ENCODE measurements at regions not wholly inside any gene's neighbourhood (a gene's known extent, or its start where the extent isn't known, plus 50 kb on each side); places are given as distances from the start of the nearest gene placed in this dataset.
"Not testable (repeated sequence)": the region's sequence is repeated elsewhere in the genome, so short reads cannot be mapped to it uniquely, and the experiment has no call there.

DNA sequence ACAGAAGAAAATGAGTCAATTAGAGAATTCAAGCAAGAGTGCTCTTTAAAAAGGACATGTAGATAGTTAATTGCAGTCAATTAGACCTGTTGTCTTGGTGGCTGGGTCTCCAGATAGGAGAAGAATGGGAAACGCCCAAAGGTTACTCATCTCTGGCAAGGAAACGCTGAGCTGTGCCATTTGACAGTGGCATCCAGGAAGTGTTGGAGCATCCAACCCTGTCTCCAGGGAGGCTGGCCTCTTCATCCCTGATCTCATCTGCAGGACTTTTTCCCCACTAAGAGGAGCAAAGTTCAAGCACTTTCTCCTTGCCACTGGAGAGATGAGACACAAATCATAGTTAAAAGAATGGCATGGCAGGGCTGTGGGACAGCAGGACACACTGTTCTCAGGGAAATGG, 111.7 kb upstream of the MSX2 start:
- DNase-seq, result no peak

DNA sequence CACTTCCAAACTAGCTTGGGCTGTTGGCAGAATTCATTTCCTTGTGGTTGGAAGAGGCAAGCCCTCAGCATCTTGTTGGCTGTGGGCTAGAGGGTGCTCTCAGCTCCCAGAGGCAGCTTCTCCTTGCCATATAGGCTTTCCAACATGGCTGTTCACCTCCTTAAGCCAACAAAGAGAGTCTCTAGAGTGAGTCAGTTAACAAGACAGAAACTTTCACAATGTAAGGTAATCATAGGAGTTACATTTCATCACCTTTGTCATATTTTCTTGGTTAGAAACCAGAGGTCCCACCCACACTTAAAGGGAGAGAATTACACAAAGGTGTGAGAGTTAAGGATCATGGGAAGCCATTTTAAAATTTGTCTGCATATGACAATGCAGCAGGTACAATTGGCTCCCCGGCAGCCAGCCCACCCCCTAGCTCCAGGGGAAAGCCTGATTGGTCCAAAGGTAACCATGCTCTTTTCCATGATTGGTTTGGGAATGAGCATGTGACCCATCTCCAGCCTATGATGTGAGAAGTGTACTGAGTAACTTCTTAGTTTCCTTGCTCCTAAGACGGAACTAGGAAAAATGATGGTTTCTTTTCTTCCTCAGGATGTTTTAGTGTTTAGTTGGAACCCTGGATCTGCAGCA, 109.8 kb upstream of the MSX2 start:
- no peak for DNase-seq

DNA sequence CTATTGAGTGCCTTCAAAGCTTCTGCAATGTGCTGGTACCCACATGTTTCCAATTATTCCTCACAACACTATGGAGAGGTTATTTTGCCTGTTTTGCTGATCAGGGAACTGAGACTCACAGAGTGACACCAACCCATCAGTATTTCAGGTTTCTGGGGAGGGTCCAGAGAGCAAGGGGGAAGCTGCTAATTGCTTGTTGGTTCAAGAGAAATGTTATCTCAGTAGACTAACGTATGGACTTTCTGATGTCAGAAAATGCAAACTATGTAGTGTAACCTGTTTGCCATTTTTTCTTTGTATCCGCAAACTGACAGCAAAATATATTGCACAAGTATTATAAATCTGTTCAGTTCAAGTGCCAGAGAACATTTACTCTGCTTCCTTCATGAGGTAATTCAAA, 108.3 kb upstream of the MSX2 start:
- DNase-seq, result no peak

DNA sequence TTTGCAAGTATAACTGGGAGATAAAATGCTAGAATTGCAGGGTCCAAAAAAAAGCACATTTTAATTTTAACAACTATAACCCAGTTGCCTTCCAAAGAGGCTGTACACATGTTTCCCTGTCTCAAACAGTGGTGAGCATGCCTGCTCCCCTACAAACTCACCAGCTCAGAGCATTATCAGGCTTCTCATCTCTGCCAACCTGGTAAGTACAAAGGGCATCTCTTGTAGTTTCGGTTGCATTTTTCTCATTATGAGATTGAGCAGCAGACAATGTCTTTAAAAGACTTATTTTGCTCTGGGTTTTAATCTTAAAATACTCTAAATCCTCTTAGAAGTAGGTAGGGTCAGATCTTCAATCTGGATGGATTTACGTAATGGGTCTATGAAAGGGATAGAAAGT, 107.1 kb upstream of the MSX2 start:
- DNase-seq, result no peak

DNA sequence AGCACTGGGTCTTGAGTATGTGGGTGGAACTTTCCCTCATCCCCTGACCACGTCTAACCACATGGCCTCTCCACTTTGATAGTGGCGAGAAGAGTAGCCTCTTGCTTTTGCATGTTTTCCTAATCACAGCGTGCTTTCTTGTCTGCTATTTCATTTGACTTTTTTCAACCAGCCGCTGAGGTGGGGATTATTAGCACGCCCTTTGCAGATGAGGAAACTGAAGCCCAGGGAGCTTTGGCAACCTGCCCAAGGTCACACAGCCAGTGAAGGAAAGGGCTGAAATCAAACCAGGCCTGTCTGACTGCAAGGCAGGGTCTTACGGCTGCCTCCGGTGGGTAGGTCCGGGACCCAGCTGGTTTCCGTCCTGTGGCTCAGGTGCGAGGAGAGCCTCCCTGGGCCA, 106.5 kb upstream of the MSX2 start:
- DNase-seq, result no peak

DNA sequence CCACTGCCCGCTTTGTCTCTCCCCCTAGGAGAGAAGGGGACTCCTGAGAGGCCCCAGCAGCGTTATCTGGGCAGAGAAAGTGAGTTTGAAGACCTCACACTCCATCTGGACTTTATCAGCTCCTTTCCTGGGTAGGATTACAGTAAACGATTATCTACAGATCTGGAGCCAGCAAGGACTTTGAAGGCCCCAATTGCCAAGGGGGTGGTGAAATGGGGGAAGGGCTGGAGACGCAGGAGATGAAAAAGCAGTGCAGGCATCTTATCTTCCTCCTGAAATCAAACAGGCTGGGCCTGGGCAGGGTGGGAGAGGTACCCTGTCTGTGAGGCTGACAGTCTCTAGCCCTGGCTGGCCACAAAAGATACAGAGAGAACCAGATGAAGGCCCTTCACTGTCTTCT, 105.8 kb upstream of the MSX2 start:
- no peak for DNase-seq

DNA sequence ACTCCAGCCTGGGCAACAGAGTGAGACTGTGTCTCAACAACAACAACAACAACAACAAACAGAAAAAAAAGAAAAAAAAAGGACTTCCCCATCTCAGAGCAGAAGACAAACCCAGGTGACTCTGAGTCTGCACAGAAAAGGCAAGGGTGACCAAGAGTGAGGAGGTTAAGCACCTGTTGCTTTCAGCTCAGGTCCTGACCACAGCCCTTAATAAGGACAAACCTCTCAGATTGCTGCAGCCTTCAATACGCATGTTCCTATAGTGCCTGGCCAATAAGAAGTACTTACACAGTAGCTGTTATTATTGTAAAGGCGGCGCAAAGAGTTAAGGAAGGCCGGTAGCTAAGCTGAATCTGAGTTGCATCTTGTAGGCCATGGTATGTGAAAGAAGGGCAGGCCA, 102.3 kb upstream of the MSX2 start:
- no peak for DNase-seq

DNA sequence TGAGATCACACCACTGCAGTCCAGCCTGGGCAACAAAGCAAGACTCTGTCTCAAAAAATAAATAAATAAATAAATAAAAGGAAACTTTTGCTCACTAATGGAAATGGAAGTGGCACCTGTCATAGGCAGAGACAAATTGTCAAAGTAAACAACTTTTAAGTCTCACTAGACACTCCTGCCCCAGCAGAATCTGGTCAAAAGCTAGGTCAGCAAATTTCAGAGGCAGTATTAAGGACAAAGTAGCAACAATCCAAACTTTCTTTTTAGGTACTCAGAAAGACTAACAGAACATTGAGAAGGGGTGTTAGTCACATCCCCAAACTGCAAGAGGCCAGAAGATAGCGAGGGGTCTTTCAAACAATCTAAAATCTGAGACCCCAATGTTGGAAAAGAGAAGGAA, 101.4 kb upstream of the MSX2 start:
- no peak for DNase-seq

DNA sequence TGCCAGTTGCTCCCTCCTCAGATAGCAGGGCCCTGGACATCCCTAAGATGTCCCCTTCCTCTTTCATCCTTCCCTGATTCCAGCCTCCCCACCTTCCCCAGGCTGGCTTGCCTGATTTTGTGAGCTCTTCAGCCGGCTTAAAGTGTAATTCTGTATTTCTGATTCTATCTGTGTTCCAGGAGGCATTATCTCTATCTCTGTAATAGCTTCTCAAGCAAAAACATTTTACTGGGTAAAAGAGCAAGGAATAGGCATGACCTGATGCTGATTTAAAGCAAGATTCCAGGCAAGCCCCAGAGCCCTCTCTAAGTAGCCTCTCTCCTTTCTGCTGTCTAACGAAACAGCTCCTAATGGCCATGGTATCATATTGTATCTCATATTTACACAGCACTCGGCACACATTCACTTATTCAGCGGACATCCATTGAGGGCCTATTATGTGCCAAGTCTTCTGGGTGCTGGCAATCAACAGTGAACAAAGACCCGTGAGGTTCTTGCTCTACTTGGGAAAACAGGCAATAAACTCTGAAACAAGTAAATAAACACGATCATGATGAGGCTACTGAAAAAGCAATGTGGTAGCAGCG, 100.9 kb upstream of the MSX2 start:
- no peak for DNase-seq

DNA sequence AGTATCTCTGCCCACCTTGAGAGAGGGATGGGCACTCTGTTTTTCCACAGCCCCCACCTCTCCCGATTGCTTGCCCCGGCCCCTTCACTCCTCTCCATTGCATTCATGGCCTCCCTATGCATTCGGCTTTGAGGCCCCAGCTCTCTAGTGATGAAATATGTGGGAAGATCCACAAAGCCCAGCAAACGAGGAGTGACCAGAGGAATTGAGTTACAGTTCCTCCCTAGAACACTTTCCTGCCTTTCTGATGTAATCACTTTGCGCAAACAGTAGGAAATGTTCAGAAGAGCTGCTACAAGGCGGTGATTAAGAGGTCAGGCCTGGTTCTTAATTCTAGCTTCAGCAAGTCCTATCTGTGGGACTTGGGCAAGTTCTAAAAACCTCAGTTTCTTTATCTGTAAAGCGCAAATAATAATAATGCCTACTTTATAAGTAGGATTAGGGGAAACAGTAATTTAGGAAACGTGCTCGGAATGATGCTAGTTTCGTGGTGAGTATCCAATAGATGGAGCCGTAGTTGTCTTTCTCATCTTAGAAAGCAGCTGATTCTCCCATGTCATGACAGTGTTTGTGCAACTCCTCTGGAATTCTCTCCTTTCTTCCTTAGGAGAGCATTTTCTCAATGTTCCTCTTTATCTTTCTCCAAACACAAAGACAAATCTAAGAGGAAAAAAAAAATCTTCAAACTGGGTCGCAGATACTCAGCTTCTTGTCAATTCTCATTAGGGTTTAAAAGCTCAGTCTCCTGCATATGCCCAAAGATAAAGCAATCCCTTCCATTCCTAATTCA, 99.5 kb upstream of the MSX2 start:
- no peak for DNase-seq

DNA sequence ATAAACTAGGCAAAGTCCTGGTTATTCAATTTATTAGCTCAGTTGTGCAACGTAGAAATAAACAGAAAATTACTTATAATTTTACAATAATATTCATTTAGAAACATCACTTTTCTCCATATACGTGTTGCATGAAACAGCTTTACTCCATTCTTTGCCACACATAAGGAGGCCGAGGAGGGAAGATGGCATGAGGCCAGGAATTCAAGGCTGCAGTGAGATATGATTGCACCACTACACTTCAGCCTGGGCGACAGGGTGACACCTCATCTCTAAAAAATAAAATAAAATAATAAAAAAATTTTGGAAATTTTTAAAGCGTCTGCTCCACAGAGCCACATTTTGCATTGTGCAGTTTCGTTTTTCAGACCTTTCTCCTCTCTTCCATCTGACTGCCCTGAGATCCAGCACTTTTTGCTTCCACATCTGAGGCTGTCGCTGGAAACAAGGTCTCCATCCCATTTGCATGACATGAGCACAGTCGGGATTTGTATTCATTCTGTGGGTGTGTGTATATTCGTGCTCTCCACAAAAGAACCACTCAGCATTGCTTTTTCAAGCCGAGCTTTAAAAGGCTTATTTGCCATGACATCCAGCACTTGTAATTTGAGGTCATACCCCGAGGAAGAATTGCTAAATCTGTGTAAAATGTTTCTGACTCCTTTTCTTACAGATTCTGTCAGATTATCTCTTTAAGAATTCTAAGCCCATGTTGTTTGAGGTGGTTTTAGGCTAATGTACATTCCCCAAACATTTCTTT, 98.6 kb upstream of the MSX2 start:
- DNase-seq, result no peak

DNA sequence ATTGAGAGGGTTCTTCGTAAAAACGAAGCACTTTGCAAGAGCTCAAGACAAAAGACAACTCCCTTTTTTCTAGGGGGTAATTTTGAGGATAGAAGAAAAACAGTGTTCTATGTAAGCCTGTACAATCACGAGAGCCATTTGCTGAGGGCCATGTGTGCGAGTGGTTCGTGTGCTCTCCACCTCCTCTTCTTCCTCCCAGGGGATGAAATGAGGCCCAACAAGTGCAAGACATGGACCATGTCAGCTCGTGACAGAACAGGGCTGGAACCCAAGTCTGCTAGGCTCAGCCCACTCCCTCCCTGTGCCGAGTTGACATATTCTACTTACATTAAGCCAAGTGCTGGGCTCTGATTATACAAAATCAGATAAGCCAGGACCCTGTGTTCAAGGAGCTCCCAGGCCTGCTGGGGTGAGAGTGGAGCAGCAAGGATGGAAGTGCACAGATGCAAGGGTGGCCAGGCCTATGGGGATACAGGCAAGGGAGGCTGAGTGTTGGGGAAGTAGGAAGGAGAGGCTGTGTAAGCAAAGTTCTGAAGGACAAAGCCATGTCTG, 97.9 kb upstream of the MSX2 start:
- DNase-seq, result no peak

DNA sequence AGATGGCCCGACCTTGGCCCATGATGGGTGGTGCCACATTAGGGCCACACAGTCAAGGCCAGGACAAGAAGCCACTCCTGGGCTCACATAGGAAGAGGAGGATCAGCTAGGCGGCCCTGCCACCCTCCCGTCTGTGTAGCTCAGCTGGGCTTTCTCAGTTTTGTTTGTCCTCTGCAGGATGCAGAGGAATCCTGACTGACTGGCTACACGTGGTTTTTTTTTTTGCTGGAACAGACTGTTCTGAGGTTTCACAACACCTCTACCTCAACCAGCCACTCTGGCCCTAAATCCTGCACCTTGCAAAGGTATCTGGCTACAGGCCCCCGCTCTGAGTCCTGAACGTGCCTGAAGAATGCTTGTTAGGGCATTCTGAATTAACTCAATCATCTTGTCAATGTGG, 88.3 kb upstream of the MSX2 start:
- no peak for DNase-seq

DNA sequence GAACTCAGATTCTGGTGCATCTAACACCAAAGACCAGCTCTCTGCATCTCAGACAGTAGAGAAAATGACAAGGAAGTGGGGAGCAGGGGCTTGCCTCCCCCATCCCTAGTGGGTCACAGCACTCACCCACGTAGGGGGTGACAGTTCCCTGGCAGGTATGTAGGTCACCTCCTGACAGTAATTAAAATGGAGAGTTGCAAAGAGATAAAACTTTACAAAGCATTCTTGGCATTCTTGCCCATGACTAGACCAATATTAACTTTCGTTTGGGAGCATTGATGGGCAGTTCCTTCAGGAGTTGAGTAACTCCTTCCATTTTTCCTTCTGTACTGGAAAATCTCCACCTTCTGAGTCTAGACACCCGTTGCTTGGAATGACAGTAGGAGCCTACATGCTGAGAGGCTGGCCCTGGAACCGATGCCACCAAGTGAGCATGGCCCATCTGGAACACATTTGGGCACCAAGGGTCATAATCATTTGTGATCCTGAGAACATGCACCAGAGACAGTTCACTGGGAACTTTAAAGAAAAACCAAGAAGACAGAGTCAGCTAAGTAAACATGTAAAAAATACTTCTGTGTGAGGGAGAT, 81.5 kb upstream of the MSX2 start:
- DNase-seq, result no peak

DNA sequence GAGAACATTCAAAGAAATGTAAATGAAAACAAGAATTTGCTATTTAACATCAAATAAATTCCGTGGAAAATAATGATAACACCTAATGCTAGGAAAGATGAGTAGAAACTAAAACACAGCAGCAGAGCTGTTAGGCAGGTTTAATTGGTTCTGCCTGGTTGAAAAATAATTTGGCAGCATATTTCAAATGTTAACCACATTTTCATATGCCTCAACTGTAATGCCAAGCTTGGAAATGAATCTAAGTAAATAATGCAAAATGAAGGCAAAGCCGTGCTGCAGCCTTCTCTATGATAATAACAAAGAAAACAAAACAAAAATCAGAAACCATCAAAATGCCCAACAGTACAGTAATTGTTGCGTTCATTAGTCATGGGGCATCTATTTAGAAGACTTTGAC, 79.9 kb upstream of the MSX2 start:
- no peak for DNase-seq

DNA sequence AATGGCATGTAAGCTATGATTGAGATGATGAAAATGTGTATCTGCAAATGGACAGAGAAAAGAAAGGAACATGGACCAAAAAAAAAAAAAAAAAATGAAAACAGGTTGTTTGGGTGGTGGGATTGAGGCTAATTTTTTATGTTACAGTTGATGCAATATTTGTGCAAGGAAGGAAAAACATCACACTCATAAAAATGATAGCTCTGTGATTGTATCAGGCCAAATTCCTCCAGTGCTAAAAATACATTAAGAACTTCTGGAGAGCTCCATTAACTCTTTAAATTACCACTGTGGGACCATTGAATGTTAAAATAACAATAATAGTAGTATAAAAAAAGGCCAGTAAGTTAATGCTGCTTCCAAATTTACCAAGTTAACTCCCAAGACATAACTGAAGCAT, 79.5 kb upstream of the MSX2 start:
- DNase-seq, result no peak

DNA sequence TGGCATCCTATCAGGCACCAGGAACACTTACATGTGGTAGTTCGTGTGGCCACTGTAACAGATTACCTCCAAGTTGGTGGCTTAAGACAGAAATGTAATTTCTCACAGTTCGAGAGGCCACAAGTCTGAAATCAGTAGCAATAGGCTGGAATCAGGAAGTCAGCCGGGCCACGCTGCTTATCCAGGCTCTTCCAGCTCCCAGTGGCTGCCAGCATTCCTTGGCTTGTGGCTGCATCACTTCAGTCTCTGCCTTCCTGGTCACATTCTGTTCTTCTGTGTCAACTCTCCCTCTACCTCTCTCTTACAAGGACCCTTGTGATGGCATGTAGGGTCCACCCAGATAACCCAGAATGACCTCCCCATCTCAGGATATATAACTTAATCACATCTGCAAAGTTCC, 78.7 kb upstream of the MSX2 start:
- DNase-seq, result no peak

DNA sequence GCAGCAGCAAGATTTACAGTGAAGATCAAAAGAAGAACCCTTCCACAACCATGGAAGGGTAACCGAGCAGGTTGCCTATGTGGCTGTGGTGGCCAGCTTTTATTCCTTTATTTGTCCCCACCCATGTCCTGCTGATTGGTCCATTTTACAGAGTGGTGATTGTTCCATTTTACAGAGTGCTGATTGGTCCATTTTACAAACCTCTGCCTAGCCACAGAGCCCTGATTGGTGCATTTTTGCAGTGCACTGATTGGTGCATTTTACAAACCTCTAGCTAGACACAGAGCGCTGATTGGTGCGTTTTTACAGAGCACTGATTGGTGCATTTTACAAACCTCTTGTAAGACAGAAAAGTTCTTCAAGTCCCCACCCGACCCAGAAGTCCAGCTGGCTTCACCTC, 75.8 kb upstream of the MSX2 start:
- not testable (repeated sequence) for DNase-seq

DNA sequence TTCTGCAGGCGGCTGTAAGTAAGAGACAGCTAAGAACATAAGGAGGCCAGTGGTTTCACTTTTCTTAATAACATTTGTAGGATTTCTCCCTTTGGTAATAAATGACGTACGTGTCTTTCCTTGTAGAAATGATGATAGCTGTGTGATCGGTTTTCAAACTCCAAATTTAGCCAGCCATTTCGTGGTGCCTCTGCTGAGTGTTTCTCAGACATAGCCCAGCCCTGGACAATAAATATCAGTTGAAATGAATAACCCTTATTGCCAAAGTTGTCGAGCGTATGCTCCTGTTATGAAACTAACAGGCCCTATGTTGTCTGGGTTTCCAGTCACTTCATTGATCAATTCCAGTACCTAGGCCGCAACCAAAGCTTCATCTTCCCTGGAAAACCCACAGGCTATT, 75.0 kb upstream of the MSX2 start:
- DNase-seq, result no peak

DNA sequence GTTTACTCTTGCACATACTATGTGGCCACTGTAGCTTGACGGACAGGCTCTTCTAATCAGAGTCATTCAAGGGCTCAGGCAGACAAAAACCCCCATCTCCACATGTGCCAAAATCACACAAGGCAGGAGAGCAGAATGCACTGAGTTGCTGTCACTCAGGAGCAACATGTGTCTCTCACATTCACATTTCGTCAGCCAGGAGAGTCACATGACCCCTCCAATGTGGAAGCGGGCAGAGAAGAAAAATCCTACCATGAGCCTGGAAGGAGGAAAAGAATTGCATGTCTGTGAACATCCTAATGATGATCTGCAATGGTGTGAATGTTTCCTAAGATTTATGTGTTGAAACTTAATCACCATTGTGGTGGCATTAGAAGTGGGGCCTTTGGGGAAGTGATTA, 69.9 kb upstream of the MSX2 start:
- DNase-seq, result no peak

DNA sequence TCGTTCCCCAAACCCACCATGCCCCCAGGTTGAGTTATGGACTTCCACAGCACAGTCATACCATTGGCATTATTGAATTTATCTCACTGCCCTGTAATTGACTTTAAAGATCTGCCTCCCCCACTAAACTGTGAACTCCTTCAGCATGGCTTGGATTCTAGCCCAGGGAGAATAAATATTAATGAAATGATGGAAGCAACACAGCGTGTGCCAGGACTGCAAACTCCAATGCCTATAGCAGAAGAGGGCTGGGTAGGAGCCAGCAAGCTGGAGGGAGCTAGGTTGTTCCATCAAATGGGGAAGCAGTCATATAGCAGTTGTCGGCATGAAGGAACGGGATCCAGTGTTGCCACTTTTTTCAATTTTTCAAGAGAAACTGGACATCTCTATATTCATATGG, 69.0 kb upstream of the MSX2 start:
- no peak for DNase-seq

DNA sequence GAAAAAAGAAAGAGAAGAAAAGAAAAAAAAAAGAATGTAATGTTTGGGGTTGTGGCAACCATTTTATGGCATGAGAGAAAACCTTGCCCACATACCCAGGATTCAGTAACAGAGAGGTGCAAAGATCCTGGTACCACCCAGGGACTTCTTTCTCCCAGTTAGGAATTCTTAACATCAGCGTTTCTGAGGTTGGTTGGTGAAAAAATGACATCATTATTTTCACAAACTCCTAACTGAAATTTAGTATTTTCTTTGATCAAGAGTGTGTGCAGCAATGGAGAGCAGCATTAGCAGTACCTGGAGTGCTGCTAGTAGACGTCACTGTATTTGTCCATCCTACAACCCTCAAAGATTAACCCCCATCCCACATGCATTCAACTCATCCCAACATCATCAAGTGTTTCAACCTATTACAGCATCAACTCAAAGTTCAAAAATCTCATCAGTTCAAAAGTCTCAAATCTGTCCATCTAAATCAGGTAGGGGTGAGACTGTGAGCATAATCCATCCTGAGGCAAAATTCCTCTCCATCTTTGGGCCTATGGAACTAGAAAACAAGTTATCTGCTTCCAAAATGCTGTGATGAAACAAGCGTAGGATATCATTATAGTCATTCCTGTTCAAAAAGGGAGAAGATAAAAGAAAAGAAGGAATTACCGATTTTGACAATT, 60.1 kb upstream of the MSX2 start:
- no peak for DNase-seq

DNA sequence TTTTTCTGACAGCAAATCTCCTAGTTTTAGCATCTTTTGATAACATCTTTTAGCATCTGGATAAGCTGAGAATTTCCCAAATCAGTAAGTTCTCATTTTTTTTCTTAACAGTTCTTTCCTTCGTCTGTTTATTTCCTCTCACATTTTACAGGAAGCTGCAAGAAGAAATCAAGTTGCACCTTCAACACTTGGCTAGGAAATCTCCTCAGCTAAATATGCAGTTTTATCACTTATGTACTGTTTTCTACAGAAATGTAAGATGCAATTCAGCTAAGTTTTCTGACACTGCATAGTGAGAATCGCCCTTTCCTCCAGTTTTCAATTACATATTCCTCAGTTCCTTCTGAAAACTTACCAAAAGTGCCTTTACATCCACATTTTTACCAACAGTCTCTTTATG, 59.0 kb upstream of the MSX2 start:
- DNase-seq, result no peak

Data from activated naive CD4-positive, alpha-beta T cell (primary cell).